HCEC 1CT (cell line): ENCODE measurements at regions not wholly inside any gene's neighbourhood (a gene's known extent, or its start where the extent isn't known, plus 50 kb on each side); places are given as distances from the start of the nearest gene placed in this dataset.
"Not testable (repeated sequence)": the region's sequence is repeated elsewhere in the genome, so short reads cannot be mapped to it uniquely, and the experiment has no call there.

Experiments used
- DNase-seq: peaks from one replicate; pipeline ENCODE4 v3.0.0-alpha.2; 2017

GRCh38 chr6:8846680-8847079 lies 411.3 kb upstream of the SLC35B3 start:
- not testable (repeated sequence) for DNase-seq

- DNase-seq, result no peak
These were observed 410.3 kb upstream of the SLC35B3 start for GRCh38 chr6:8845690-8846089.

DNA sequence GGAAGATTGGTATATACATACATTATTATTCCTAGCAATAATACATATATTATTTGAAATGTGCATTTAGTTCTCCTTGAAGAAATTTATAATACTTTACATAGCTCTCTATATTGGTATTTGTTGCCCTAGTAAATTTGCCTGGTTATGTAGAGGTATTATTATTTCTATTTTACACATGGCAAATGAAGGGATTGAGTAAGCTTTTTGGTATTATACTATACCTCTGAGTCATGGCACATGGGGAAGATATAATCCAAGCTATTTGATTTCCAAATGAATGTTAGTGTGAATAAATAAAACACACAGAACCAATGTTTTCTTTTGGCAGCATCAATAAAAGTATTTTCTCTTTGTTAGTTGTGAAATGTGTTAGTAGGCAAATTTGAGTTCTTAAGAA lies 409.6 kb upstream of the SLC35B3 start:
- no peak for DNase-seq

DNA sequence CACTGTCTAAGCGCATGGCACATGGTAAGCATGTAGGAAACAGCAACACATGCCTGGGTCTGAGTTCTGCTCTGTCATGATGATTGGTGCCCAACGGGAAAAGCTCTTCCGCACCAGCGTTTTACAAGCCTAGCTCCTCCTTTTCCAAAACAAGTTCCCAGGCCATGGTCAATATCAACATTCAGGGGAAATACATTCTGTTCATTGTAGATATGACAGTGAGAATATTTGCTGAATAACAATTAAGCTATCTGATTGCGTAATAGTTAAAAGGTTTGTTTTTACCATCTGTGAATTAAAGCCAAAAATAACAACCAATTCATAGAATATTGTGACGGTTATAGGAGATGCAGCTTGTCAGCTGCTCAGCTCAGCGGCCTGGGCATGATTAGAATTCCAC lies 404.3 kb upstream of the SLC35B3 start:
- DNase-seq, result no peak

- DNase-seq, result no peak
These were observed 402.0 kb upstream of the SLC35B3 start for GRCh38 chr6:8837343-8837742.

DNA sequence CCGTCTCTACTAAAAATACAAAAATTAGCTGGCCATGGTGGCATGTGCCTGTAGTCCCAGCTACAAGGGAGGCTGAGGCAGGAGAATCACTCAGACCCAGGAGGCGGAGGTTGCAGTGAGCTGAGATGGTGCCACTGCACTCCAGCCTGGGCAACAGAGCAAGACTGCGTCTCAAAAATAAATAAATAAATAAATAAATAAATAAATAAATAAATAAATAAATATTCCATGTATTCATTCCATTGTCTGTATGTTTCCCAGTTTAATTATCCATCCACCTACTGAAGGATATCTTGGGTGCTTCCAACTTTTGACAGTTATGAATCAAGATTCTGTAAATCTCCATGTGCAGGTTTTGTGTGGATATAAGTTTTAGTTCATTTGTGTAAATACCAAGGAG lies 397.4 kb upstream of the SLC35B3 start:
- not testable (repeated sequence) for DNase-seq

- DNase-seq, result no peak
These were observed 396.2 kb upstream of the SLC35B3 start for GRCh38 chr6:8831366-8832152.

GRCh38 chr6:8830794-8831193 lies 395.4 kb upstream of the SLC35B3 start:
- no peak for DNase-seq

DNA sequence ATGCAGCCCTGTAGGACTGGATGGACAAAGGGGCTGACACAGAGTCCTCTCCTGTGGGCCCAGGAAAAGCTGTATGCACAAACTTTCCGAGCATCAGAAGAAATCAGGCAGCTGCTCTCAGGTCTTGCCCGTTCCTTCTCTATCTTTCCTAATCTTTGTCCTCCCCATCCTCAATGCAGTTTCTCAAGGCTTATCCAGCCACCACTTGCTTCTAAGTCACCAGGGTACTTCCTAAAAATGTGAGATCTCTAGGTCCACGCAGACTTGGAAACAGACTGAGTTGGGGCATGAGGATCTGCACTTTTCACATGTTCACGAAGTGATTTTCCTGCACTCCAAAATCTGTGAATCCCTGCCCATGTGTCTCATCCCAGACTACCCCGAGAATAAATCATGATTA lies 394.5 kb upstream of the SLC35B3 start:
- DNase-seq, result no peak

GRCh38 chr6:8829296-8829695 lies 394.0 kb upstream of the SLC35B3 start:
- DNase-seq, result no peak

- no peak for DNase-seq
These were observed 393.0 kb upstream of the SLC35B3 start for GRCh38 chr6:8828376-8828775.

GRCh38 chr6:8825726-8826125 lies 390.4 kb upstream of the SLC35B3 start:
- DNase-seq, result no peak

GRCh38 chr6:8821981-8822381 lies 386.6 kb upstream of the SLC35B3 start:
- DNase-seq, result no peak

DNA sequence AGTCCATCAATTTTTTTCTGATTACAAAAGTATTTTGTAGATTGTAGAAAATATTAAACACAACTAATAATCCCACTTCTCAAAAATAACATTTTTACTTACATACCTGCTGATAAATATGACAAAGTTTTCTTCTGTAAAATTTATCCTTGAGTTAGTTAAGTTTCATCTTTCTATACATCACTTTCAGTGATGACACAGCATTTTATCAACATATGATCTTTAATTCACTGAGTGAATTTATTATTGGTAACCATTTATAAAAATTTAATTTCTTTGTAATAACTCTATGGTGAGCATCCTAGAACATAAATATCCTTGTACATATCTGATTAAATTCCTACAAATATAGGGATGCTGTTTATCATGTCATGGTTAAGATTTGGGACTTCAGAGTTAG lies 385.0 kb upstream of the SLC35B3 start:
- DNase-seq, result no peak

- no peak for DNase-seq
These were observed 384.1 kb upstream of the SLC35B3 start for GRCh38 chr6:8819446-8819845.

- no peak for DNase-seq
These were observed 379.2 kb upstream of the SLC35B3 start for GRCh38 chr6:8814440-8815000.

DNA sequence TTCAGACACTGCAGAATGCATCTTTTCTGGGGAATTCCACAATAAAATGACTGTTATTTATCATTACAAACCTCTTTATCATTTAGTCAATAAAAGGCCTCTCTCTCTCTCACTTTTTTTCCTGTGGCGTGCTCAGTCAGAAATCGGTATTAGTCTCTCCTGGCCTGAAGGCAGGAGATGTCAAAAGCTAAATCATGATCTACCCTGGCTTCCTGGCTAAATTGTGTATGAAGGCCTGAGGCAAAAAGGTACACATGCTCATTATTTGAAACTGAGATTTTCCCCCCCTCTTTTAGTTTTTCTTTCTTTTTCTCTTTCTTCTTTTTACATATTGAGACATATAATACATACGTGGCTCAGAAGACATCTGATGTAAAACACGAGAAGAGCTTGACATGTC lies 375.0 kb upstream of the SLC35B3 start:
- no peak for DNase-seq

- DNase-seq, result no peak
These were observed 374.3 kb upstream of the SLC35B3 start for GRCh38 chr6:8809662-8810061.

DNA sequence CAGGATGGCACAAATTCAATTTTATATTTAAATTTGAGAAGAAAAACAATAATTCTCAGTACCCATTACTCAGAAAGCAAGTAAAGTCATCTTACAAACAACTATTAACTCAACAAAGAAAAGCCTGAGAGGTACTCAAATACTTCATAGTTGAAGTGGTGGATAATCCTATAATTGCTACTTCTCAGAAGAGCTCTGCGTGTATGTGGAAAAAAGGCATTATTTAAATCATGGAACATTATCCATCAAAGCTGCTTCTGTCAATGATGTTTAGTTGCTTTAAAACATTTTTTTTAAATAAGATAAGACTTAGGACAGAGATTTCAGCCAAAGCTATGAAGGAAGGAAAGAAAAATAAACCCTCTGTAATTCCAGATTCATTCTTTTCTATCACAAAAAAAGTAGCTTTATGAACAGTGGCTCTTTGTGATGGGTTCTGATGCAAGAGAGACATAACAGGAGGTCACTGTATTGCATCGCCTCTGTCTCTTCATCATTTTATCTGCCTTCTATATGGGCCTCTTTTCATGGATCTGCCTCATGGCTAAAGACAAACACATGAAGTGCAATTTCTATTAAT lies 367.9 kb upstream of the SLC35B3 start:
- no peak for DNase-seq

- DNase-seq, result not testable (repeated sequence)
These were observed 367.1 kb upstream of the SLC35B3 start for GRCh38 chr6:8802397-8802796.

DNA sequence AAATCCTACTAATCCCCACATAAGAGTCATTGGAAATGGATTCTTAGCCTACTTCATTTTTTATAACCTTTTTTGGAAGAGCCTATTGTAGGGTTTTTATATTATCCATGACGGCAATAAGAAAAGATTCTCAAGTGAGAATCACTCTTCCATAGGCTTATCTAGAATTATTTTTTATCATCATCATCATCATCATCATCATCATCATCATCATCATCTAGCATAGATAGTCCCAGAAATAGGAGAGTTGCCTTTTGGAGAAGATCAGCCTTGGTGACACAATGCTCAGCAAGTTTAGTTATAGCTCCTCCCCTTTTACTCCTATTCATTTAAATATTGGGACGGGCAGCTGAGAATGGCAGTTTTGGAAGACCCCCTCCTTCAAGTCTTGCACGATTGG lies 359.1 kb upstream of the SLC35B3 start:
- no peak for DNase-seq

DNA sequence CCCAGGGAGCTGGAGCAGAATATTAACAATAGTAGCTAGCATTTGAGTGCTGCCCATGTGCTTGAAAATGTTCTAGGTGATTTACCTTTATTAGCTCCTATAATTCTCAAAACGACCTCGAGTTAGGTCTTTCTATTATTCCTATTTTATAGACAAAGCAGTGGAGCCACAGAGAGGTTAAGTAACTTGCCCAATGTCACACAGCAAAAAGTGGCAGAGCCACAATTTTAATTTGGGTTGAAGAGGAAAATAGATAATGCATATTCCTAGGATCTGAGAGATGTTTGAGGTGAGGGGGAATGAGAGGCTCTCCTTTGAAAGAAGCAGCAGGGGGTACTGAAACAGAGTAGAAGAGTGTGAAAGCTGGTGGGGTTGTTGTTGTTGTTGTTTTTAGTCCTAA lies 354.5 kb upstream of the SLC35B3 start:
- DNase-seq, result no peak

GRCh38 chr6:8785223-8785622 lies 349.9 kb upstream of the SLC35B3 start:
- DNase-seq, result no peak

DNA sequence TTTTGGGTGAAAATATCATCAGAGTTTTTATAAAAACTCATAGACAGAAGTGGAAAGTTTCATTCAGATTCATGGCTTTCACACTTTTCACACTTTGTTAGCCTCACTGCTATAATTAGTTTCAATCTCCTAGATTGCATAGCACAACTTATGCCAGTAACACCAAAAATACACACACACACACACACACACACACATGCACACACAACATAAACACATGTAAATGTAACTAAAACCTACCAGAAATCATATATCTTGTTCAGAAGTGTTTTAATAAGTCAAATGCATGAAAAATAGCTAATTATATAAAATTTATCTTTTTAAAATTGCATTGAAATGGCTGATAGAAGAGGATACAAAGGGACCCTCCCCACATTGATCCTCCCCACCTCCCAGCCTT lies 347.8 kb upstream of the SLC35B3 start:
- DNase-seq, result no peak

- no peak for DNase-seq
These were observed 345.3 kb upstream of the SLC35B3 start for GRCh38 chr6:8780653-8781052.
